HG02610 (cell line): ENCODE measurements at regions not wholly inside any gene's neighbourhood (a gene's known extent, or its start where the extent isn't known, plus 50 kb on each side); places are given as distances from the start of the nearest gene placed in this dataset.
"Not testable (repeated sequence)": the region's sequence is repeated elsewhere in the genome, so short reads cannot be mapped to it uniquely, and the experiment has no call there.

Experiments used
- ATAC-seq: cut with Tn5 transposase; IDR thresholded peaks from one replicate; pipeline ENCODE4 v1.9.1; 2021; ENCODE audit warnings: mild to moderate bottlenecking, moderate library complexity; ENCODE audit not compliant: unreplicated experiment

DNA sequence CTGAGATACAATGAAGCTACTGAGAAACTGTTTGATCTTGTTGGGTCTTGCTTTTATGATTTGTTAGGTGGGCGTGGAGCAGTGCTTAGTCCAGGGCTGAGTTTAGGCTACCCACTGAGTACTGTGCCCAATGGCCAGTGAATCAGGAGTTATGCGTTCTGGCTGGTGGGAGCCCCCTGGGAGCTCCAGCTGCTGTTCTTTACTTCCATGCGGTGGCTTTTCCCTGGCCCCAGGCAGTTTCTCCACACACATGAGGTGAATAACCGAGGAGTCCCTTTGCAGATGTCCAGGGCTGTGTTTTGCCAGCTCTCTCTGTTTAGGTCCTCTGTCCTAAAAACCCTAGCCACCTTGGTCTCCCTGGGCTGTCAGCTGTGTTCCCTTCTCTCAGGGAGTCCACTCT is 106.5 kb downstream of the KLF13 start:
- no peak for ATAC-seq

DNA sequence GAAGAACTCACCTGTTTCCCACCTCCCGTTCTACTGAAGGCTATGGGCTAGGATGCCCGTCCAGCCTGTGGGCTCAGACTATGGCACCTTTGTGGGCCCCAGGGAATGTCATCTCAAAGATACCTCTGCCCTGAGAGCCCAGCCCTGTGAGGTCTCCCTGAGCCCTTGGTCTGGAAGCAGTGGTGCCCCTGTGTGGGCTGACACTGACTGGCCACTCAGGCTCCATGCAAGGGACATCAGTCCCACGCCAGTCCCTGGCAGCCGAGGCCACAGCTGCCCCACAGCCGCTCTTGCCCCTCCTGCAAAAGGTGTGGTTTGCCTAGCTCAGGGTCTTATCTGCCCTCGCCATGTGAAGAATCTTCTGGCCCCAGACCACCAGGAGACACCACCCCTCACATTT is 106.9 kb downstream of the KLF13 start:
- no peak for ATAC-seq

DNA sequence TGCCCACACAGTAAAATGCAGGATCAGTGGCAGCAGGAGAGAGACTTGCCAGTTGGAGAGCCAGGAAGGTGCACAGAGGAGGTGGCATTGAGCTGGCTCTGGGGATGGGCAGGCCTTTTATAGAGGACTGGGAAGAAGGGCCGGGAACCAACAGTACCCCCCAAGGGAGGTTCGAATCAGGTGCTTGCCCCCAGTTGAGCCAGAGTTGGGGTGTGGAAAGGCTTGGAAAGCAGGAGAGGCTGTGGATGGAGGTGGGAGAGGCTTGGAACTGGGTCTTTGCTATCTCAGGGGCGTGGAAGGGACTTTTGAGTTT is 107.6 kb downstream of the KLF13 start:
- no peak for ATAC-seq

DNA sequence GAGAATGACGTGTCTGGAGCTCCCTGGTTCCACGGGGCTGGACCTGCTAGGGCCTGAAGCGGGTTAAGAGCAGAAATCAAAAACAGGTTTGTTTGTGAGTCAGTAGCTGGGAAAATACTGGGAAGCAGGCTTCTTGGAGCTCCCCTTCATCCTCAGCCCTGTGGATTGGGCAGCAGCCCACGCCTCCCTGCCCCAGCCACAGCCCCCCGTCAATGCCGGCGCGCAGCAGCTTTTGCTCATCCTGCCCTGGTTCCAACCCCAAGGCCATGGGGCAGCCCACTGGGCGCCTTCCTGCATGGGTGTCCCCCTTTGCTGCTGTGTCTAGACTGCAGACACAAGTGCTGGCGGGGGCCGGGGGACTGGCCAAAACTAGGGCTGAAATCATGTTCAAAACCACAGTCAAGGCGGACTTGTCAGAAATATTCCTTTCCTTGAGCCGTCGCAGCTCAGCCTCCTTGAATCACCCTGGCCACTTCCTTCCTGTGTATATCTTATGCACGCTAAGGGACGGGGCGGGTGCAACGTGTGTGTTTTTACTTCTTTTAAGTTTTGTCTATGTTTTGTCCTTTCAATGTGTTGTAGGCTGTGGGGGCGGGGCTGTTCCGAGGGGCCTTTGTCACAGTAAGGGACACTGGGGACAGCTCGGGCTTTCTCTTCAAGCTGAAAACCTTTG is 108.1 kb downstream of the KLF13 start:
- peak; percentile 40 for ATAC-seq

DNA sequence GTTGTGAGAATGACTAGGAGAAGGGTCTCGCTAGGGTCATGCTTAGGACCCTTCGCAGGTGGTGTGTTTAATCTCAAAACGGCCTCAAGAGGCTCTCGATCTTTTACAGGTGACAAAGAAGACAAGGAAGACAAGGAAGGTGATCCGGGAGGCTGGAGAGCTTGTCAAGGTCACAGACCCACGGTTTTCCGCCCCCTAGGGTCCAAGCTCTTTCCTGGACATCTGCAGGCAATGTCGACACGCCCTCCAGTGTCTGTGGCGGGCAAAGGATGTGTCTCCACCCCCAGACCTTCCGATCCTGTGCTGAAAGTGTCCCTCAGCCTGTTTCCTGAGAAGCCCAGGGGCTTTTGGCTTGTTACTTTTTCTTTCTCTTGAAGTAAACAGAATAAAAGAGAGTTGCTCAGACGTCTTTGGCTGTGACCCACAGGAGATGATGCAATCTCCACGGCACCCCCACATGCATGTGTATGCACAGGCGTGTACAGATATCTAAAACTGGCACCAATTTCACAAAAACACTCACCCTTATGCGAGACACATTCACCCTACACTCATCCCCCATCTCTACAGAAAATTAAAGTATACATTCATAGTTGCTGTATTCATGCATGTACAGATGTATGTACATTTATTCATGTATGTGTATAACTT is 108.8 kb downstream of the KLF13 start:
- ATAC-seq = peak; percentile 54

DNA sequence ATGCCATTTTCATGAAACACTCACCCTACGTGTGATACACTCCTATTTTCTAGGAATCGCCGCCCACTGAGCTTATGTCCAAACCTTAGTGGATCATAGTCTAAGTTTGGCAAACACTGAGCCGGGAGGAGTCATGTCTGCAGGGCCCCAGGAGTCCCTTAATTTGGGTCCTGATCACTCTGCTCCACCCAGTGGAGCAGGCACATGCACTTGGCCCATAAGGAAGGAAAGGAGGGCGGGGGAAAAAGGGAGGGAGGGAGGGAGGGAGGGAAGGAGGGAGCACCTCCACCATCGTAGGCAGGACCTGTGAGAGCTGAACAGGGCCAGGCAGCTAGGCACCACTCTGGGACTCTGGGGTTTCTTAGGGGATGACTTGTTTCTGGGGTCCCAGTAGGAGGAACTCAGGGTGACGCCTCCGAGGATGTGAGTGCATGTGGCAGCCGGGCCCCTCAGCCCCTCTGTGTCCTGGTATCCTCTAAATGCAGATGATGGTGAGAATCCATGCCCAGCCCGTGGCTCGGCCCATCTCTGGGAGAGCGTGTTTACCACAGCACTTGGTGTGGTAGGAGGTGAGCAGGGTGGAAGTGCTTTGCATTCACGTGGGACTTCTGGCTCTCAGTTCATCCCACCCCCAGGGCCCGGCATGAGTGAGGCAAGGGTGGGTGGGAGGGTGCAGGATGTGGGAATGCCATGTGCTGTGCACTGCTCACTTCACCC is 109.4 kb downstream of the KLF13 start:
- ATAC-seq = no peak

DNA sequence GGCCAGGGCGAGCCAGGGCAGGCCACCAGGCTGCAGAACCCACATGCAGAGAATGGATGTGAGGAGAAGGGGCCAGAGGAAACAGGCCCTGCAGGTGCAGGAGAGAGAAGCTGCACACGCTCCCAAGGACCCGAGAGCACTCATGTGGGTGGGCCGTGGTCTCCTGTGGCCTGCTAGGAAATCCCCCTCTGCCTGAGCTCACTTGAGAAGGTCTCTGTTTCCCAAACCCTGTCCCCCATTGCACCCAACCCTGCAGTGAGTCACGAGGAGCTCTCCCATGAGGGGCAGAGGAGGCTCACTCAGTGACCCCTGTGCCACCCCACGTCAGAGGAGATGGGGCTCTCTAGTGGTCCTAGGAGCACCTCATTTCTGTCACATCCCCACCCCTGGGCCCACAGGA is 111.1 kb downstream of the KLF13 start:
- ATAC-seq = no peak

DNA sequence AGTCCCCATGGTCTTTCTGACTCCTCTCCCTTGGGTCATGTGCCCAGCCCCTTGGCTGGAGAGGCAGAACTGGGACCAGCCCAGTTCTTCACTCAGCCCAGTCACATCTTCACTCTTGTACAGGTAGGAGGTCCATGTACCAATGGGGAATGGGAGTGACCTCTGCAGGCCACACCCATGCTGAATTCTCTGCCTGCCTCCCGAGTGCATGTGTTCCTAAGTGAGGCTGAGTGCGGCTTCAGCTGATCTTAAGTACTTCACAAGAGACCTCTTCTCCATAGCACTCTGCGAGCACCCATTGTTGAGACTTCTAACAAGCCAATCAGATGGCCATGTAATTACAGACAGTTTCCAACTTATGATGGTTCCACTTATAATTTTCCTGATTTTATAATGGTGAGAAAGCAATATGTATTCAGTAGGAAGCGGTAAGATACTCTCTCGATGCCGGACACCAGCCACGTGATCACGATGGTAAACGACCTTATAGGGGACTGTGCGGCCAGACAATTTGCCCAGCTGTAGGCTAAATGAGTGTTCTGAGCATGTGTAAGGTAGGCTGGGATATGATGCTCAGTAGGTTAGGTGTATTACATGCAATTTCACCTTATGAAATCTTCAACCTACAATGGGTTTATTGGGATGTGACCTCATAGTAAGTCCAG is 112.1 kb downstream of the KLF13 start:
- no peak for ATAC-seq

DNA sequence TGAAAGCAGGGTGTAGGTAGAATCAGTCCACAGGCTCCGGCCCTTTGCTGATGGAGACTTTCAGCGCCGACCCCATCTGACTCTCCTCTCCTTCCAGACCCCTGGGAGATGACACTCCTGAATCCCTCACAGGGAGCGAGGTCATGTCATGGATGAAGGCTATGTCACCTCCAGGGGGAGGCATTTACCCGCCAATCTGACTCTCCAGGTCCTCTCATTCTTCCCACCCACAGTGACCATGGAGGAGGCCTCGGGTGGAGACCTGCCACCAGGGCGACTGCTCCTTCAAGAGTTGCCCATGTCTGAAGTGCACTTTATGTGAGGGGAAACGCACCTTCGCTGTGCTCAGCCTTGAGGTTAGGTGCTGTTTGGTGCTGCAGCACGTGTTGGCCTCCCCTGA is 112.7 kb downstream of the KLF13 start:
- ATAC-seq = no peak

DNA sequence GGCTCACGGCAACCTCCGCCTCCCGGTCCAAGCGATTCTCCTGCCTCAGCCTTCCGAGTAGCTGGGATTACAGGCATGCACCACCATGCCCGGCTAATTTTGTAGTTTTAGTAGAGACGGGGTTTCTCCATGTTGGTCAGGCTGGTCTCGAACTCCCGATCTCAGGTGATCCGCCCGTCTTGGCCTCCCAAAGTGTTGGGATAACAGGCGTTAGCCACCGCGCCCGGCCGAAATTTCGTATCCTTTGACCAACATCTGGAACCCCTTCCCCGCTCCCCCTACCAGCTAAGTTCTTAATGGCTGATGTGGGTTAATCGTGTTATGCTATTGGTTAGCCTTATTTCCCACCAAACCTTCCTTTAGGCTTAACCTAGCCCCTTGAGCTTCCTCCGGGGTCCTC is 113.6 kb downstream of the KLF13 start:
- ATAC-seq = not testable (repeated sequence)

DNA sequence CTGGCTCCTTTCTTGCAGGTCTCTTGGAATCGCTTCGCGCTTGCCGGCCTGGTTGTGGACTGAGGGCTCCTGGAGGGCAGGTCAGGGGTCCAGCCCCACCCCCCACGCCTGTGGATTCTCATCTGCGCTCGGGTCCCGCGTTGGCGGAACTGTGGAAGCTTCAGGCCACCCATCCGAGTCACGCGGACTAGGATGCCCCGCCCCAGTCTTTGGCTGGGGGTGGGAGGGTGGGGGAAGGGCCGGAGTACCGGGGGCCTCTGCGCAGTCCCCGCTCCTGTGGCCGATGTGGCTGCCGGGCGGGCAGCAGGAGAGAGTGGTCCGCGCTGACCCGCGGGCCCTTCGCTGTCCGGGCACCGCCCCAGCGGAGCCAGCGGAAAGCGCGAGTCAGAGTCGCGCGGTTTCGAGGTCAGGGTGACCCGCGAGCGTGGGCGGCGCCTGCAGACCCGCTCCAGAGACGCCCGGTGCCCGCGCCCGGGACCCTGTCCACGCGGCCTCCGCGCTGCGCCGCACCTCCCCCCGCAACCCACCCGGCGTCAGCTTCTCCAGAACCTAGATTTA is 114.2 kb downstream of the KLF13 start:
- no peak for ATAC-seq

DNA sequence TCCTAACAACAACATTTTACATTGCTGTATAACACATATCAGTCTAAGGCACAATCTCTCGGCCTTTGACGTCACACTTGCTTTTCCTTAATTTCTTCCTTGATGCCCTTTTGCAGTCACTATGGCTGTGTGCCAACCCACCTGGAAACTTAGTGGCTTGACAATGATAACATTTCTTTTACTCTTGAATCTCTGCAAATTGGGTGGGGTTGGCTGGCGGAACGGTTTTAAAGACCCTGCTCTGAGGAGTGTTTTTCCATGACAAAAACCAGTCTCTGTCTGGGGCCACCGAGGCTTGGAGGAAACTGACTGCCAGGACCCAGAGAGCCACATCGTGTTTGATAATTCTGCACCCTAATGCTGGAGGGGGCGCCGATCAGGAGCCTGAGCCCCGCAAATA is 115.6 kb downstream of the KLF13 start:
- ATAC-seq = no peak

DNA sequence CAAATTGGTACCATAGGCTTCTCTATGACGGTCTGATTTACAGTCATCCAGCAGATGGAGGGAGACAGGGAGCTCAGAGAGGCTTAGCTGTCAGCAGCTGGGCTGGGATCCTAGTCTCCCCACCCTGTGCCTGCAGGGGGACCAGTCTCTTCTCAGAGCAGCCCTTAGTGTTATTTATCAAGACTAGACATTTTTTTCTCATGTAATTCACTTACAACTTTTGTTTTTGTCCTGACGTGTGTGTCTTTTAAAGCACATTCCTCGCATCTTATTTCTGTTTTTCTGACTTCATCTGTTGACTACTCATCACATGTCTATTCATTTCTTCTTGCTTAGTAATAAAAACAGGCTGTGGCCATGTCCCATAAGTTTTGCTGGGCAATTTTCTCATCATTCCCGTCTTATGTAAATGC is 116.1 kb downstream of the KLF13 start:
- ATAC-seq = no peak

DNA sequence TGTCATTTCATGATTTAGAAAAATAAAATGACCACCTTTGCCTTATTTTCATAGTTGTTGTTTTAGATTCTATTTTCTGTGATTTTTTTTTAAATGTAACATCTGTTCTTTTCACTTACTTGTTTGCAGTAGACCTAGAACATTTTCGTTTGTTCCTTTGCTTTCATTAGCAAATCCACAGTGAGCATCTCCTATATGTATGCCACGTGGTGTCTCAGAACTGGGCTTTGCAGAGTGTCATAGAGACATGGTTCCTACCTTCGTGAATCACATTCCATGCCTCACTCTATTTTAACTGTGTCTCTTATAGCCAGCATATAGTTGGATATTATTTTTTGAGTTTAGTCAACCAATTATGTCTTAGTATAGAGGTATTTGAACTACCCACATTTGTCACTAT is 118.2 kb downstream of the KLF13 start:
- ATAC-seq = no peak

DNA sequence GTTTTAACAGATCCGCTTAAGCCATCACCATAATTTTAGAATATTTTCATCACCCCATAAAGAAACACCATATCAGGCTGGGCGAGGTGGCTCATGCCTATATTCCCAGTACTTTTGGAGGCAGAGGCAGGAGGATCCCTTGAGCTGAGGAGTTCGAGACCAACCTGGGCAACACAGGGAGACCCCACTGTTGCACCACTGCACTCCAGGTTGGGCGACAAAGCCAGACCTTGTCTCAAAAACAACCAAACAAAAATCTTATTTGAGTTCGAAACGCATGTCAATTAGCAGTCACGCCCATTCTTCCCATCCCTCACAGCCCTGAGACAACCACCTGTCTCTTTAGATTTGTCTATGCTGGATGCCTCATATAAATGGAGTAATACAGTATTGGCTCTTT is 119.9 kb downstream of the KLF13 start:
- ATAC-seq = no peak

DNA sequence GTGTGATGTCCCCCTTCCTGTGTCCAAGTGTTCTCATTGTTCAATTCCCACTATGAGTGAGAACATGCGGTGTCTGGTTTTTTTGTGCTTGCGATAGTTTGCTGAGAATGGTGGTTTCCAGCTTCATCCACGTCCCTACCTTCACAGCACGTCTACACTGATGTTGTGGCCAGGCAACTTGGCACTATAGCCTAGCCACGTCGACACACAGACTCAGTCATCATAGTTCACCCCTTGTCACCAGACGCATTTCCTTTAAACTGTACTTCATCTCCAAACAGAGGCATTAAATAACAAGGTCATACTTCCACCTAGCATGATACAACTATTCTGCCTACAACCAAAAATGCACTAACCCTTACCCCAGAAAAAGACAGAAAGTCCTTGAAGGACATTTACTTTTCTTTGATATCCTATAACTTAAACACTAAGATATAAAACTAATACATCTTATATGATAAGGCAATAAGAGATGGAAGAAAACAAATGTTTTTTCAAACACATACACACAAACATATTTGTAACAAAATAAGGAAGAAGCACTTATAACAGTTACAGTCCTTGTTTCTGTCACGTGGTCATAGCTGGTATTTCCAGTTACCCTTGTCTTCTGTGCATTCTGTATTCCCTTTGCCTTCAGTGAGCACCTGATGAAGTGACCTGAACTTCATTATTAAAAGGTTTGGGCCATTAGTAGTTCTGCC is 121.4 kb downstream of the KLF13 start:
- ATAC-seq = no peak

DNA sequence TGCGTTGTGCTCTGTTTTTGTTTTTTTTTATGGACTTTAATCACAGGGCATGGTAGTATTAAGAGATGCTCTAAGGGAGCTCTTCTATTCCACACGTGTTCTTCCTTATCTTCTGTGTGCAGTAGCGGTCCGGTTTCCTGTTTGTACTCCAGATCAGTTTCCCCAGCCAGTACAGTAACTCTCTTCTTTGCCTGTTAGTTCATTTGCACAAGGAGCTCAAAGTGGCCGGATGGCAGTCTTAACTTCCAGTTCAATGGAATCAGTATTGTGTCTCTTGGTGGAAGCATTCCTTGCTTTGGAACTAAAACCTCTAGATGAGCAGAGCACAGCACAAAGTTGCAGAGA is 122.0 kb downstream of the KLF13 start:
- no peak for ATAC-seq

DNA sequence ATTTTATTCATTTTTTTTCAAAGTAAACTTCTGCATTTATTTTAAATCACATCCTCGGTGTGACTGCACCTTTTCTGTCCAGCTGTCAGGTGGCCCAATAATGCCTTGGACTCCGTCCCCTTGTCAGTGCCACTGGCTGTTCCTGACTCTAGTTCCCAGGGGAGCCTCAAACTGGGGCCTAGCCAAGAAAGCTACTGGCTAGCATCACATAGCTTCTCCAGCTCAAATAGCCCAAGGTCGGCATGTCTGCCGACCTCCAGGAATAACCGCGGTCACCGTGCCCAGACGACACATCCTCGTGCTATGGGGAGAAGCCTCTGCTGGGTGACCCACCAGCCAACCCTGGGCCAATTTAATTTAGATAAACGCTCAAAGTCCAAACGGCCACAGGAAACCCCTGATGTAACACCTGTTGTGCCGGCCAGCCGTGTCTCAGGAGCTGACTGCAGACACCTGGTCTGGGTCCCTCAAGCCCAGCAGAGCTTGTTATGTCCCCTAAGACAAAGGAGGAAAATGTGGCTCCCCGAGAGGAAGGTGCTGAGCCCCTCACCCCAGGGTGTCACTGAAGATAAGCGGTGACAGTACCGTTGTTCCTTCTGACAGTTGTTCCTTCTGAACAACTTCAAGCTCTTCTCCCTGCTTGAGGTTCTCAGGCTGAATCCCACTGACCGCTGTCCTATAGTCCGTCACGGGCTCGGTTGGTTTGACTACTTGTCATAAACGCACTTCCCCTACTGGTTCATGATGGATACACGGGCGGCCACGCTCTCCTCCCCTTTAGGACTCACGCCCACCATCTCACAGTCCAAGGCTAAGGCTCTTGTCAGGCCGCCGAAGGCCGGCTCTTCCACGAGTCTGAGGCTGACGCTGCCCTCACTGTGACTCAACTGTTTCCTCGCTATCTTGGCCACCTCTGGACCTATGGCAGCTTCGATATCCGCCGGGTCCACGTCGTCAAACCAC is 126.2 kb downstream of the KLF13 start:
- ATAC-seq = no peak

DNA sequence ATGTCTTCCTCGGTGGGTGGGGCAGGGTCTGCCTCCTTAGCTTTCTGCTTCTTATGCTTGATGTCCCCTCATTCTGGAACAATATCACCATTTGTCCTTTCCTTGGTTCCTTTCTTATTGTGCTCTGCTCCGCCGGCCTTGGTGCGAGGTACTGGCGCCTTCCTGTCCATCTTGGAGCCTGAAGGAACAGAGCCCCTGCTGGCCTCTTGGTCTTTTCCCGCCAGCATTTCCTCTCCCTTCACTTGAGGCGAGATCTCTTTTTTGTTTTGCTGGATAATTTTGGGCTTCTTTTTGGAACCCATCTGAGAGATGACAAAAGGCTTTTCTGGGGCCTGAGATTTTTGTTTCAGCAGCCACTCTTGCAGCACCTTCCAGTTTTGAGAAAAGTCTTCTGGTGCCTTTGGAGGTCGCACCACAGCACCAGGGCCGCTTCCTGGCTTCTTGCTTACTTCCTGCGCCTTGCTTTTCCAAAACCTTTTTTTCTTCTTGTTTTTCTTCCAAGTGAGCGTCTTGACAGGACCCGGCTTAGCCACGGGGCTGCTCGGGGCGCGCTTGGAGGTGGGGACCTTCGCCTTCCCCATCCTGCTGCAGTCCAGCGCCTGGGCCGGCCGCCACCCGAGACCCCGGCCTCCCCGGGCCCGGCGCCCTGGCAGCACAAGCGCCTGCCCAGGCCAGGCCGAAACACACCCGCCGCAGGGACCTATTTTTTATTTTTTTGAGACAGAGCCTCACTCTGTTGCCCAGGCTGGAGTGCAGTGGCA is 127.1 kb downstream of the KLF13 start:
- no peak for ATAC-seq
